ENCODE measurements at regions not wholly inside any gene's neighbourhood (a gene's known extent, or its start where the extent isn't known, plus 50 kb on each side); places are given as distances from the start of the nearest gene placed in this dataset.

GRCh38 chr1:198105185-198105584 lies 51.6 kb upstream of the NEK7 start:
- no peak for TF ChIP-seq CTCF (IDR thresholded peaks at IDR 0.05 in 2 of 3, conservative IDR thresholded peaks at IDR 0.05 in 1 of 3; ENCODE audit: borderline replicate concordance in 1 of 3, insufficient read depth in 1 of 3, low read depth in 2 of 3, low read length in 2 of 3)
- TF ChIP-seq POLR2AphosphoS5 (IDR thresholded peaks at IDR 0.05; ENCODE audit: low read depth, low read length): no peak
- TF ChIP-seq EGR1 (IDR thresholded peaks at IDR 0.05; ENCODE audit: low read depth): no peak
- TF ChIP-seq POLR2A (IDR thresholded peaks at IDR 0.05; ENCODE audit: borderline replicate concordance, extremely low read depth, insufficient read depth, insufficient read length): no peak
- TF ChIP-seq EZH2phosphoT487 (IDR thresholded peaks at IDR 0.05; ENCODE audit: borderline replicate concordance): no peak
- TF ChIP-seq EZH2 (IDR thresholded peaks at IDR 0.05): no peak
- no peak for TF ChIP-seq YY1 (IDR thresholded peaks at IDR 0.05; ENCODE audit: extremely low read depth, insufficient replicate concordance, low read depth, low read length)
- TF ChIP-seq MAX (IDR thresholded peaks at IDR 0.05): no peak
- no peak for TF ChIP-seq RAD21 (IDR thresholded peaks at IDR 0.05; ENCODE audit: low read depth)
- no peak for TF ChIP-seq ZNF274 (IDR thresholded peaks at IDR 0.05; ENCODE audit: low read depth, low read length)
- TF ChIP-seq SIN3A (IDR thresholded peaks at IDR 0.05; ENCODE audit: low read depth): no peak
- TF ChIP-seq SRF (IDR thresholded peaks at IDR 0.05; ENCODE audit: low read depth): no peak
- no peak for TF ChIP-seq CEBPB (IDR thresholded peaks at IDR 0.05; ENCODE audit: low read depth)
- TF ChIP-seq JUND (IDR thresholded peaks at IDR 0.05): no peak
